ENCODE measurements at regions not wholly inside any gene's neighbourhood (a gene's known extent, or its start where the extent isn't known, plus 50 kb on each side); places are given as distances from the start of the nearest gene placed in this dataset.
"Not testable (repeated sequence)": the region's sequence is repeated elsewhere in the genome, so short reads cannot be mapped to it uniquely, and the experiment has no call there.

DNA sequence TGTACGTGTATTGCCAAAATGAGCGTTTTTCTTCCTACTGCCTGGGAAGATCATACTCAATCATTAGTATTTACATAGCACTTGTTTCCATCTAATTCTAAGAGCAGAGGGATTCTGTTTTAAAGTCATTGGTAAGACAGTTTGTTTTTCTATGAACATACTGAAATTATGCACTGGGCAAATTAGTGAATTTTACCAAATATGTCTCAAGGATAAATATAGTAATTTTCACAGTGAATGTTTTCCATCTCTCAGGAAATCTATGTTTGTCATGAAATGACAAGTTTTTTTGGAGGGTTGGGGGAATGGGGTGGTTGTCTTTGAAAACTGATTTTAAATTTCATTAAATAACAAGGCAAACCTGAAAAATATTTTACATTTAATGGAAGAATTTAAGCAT, 441.3 kb upstream of the ARRDC3 start:
- DNase-seq, result no peak
- no peaks in the 10 kb centered on the region for H3K9me3 ChIP-seq
- no peak overlapping the region for H3K4me3 ChIP-seq
- no peaks in the 10 kb centered on the region for H3K27me3 ChIP-seq
- no peaks in the 10 kb centered on the region for H3K36me3 ChIP-seq

DNA sequence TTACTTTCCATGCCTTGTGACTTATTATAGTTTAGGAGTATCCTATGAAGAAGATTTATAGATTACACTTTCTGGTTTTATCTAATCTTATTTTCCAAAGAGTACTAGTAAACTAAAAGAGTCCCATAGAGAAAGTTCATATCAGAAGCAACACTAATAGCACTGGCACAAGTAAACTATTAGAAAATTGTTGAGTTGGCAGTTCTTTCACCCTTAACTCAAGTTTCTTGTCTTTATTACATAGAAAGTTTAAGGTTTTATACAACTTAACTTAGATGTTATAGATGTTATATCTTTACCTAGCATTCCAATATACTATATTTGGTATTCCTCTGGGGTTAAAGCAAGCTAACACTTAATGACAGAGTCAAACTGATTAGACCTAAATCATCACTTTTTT, 437.8 kb upstream of the ARRDC3 start:
- Histone ChIP-seq H3K4me3 (no peak overlapping the region), H3K9me3 (no peaks in the 10 kb centered on the region), H3K27me3 (no peaks in the 10 kb centered on the region), H3K36me3 (no peaks in the 10 kb centered on the region)
- DNase-seq, result no peak

DNA sequence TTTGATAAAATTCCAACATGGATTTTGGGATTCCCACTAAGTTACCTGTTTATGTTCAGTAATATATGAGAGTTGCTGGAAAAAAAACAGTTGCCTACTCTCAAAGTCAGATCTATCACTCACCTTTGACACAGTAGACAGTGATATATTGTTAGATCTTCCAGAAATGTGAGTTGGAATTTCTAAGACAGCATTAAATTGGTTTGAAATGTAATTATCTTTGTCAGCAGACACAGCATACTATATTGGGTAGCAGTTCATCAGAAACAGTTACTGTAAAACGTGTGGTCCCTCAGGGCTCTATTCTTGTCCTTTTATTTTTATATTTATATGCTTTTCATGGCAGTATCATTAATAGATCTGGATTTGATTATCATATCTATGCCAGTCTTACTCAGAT, 433.6 kb upstream of the ARRDC3 start:
- no peak overlapping the region for H3K4me3 ChIP-seq
- H3K36me3 ChIP-seq, result no peaks in the 10 kb centered on the region
- H3K27me3 ChIP-seq, result no peaks in the 10 kb centered on the region
- no peak for DNase-seq
- H3K9me3 ChIP-seq, result no peaks in the 10 kb centered on the region

DNA sequence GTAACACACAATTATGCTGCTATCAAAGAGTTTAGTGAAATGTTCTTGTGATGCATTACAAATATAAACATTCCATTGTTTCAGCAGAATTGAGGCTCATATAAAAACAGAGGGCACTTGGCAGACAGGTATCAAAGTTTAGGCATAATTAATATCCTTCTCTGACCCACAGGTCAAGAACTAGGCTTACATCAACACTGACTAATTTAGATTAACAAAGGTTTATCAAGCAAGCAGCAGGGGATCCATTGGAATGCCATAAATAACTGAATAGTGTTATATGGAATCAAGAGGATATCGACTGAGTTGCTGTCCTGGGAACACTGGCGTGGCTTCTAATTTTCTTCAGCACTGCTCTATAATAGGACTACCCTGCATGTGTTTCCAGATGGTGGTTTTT, 414.5 kb upstream of the ARRDC3 start:
- Histone ChIP-seq H3K36me3 (no peaks in the 10 kb centered on the region), H3K4me3 (no peak overlapping the region), H3K27me3 (no peaks in the 10 kb centered on the region), H3K9me3 (peaks cover 10% of the 10 kb centered on the region)
- peak; percentile 17 for DNase-seq

DNA sequence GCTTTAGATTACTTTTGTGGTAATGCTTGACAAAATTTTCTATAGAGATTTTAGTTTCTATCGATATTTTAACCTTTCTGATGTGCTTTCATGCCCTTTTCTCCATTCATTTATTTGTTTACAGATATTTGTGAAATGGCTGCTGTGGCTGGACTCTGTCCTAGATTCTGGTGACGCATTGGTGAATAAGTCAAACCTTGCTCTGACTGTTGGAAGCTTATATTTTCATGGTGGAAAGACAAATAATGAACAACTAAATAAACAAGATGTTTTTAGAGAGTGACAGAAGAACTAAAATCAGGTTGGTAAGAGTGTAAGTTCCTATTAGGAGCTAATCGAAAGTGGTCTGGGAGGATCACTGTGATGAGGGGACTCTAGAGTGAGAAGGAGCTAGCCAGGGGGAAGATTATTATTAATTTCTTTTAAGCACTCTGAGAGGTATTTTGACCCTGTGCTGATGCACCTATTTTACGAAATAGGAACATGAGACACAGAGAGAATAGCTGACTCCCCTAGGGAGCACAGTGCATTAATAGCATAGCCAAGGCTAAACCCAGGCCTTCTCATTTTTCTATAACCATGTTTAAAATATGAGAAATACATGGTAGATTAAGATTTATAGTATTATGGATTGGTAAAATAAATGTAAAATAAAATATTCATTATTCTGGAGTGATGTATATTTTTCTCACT, 411.9 kb upstream of the ARRDC3 start:
- no peaks in the 10 kb centered on the region for H3K9me3 ChIP-seq
- H3K36me3 ChIP-seq, result no peaks in the 10 kb centered on the region
- H3K4me3 ChIP-seq, result no peak overlapping the region
- H3K27me3 ChIP-seq, result no peaks in the 10 kb centered on the region
- DNase-seq, result peak; percentile 81

DNA sequence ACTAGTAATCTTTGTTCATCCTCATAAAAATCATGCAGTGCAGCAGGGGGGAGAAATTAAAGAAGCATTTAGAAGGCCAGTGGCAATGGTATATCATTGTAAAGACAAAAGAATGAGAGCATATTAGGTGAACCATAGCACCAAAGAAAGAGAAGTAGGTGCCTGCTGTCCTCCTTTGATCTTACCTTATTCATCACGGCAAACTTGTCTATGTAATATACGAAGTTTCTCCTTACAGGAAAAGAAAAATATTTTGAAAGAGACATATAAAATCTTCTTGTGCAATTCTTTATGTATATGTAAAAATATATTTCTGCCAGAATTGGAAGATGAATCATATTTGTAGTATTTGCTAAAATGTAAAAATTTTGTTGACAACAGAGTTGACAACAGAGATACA, 411.3 kb upstream of the ARRDC3 start:
- DNase-seq, result no peak
- no peaks in the 10 kb centered on the region for H3K36me3 ChIP-seq
- H3K9me3 ChIP-seq, result no peaks in the 10 kb centered on the region
- H3K27me3 ChIP-seq, result no peaks in the 10 kb centered on the region
- H3K4me3 ChIP-seq, result no peak overlapping the region

DNA sequence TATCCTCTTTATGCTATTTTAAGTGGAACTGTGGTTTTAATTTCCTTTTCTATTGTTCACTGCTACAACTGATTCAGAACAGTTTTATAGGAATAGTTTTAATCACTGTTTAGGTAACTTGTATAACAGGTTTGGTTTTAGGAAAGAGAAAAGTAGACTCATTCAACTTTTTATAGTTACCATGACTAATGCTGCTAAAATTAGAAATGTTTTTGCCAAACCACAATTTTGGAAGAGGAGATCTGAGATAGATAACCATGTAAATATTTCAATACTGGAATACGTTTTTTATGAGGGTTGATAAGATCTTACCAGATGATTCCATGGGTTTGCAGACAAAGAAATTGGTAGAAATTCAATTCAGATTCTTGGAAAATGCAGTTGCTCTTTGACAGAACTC, 404.6 kb upstream of the ARRDC3 start:
- Histone ChIP-seq H3K4me3 (no peak overlapping the region), H3K27me3 (no peaks in the 10 kb centered on the region), H3K9me3 (peaks cover 2% of the 10 kb centered on the region; the same call in 1 of the 2 replicates), H3K36me3 (no peaks in the 10 kb centered on the region)
- DNase-seq, result no peak

DNA sequence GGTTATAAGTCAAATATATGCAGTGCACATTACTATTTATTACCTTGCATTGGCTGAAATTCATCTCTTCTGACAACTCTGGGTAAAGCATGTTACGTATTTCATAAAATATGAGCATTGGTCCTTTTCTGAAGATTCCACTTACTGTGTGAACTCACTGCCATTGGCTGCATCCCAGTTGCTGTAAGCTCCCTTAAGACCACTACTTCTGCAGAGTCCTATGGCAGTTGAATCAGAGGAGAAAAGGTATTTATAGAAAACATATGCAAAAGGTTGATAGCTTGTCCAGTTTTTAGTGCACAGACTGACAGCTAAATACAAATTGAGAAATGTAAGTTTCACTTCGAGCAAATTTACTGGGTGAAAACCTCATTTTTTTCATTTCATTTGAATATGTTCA, 394.6 kb upstream of the ARRDC3 start:
- DNase-seq, result no peak
- Histone ChIP-seq H3K9me3 (no peaks in the 10 kb centered on the region), H3K36me3 (no peaks in the 10 kb centered on the region), H3K27me3 (0 out of 2 replicates have a peak, but pooled peaks cover 3% of the 10 kb centered on the region), H3K4me3 (no peak overlapping the region)

DNA sequence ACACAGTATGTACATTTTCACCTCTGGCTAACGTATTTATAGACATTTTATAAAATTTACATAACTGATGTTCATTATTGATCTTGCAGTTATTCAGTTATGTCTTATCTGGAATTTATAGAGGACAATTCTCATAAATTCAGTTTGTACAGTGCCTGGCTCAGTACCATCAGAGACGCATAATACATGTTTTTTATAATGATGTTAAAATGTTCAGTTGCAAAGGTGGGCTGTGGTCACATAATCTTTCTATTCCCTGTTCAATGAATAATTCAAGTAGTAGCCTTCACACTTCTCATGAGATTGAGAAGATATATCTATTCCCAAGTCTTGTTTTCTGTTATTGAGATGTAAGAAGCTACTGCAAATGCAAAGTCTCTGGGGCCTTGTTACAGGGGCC, 393.1 kb upstream of the ARRDC3 start:
- DNase-seq, result no peak
- H3K36me3 ChIP-seq, result no peaks in the 10 kb centered on the region
- 0 out of 2 replicates have a peak, but pooled peaks cover 3% of the 10 kb centered on the region for H3K27me3 ChIP-seq
- no peak overlapping the region for H3K4me3 ChIP-seq
- no peaks in the 10 kb centered on the region for H3K9me3 ChIP-seq

DNA sequence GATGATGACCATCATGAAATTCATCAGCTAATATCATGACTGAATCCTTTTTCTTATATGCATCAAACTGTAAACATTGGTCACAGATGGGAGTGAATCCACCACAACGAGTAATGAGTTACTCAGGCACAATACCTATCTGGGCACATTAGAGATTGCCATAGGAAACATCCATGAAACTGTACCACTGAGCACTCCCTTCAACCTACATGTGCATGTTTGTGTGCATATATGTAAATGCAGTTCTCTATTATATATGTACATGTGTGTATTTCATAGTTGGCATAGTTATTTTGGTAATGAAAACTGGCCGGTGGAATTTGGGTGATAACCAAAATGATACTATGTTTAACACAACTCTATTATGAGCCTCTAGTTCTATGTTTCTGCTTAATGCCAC, 387.3 kb upstream of the ARRDC3 start:
- no peaks in the 10 kb centered on the region for H3K9me3 ChIP-seq
- H3K36me3 ChIP-seq, result no peaks in the 10 kb centered on the region
- no peak for DNase-seq
- no peaks in the 10 kb centered on the region for H3K27me3 ChIP-seq
- H3K4me3 ChIP-seq, result no peak overlapping the region

DNA sequence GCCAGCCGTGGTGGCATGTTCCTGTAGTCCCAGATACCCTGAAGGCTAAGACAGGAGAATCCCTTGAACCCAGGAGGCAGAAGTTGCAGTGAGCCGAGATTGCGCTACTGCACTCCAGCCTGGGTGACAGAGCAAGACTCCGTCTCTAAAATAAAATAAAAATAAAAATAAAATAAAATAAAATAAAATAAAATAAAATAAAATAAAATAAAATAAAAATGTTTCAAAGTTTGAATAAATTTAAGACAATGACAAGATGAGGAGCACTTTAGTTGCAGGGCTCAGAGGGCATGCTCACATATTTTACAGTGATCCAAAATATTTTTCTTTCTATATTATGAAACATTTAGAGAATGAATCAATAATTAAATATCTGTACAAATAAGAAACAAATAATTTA, 374.3 kb upstream of the ARRDC3 start:
- not testable (repeated sequence) for DNase-seq, H3K27me3 ChIP-seq, H3K36me3 ChIP-seq, H3K9me3 ChIP-seq, H3K4me3 ChIP-seq

DNA sequence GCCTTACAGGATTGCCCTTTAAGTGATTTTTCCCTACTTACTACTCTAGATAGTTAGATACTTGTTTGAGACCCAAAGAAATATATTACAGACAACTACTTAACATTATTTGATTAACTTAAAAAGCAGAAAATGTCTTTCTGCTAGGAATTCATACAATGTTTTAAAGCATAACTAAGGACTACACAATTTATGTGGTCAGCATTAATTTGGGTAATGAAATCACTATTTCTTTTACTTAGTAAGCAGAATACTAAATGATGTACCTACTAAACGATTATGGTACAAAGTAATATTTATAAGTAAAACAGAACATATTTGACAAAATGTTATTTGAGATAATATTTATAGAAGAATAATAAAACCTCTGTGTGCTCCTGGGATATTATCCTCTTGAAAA, 371.9 kb upstream of the ARRDC3 start:
- no peaks in the 10 kb centered on the region for H3K9me3 ChIP-seq
- H3K36me3 ChIP-seq, result no peaks in the 10 kb centered on the region
- H3K27me3 ChIP-seq, result no peaks in the 10 kb centered on the region; the same call in 1 of the 2 replicates
- H3K4me3 ChIP-seq, result no peak overlapping the region
- DNase-seq, result no peak

DNA sequence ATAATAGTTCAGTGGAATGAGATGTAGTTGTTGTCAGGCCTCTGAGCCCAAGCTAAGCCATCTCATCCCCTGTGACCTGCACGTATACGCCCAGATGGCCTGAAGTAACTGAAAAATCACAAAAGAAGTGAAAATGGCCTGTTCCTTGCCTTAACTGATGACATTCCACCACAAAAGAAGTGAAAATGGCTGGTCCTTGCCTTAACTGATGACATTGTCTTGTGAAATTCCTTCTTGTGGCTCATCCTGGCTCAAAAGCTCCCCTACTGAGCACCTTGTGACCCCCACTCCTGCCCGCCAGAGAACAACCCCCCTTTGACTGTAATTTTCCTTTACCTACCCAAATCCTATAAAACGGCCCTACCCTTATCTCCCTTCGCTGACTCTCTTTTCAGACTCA, 361.4 kb upstream of the ARRDC3 start:
- not testable (repeated sequence) for DNase-seq

DNA sequence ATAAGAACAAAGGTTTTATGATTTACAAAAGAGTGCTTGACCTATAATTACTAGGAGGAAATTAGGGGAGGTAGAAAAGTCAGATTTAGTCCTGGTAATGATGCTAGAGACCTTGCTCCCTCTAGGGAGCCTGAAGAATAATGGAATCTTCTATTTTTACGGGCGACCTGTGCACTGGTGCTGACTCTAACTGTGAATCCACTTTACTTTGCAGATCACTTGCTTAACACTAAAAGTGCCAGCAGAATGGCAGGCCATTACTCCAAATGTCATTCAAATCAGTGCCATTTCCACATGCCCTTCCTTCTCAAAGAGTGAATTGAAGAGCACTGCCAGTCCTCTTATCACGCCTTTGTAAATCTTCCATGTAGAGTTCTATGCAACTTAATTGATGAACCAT, 359.4 kb upstream of the ARRDC3 start:
- H3K4me3 ChIP-seq, result no peak overlapping the region
- no peak for DNase-seq
- no peaks in the 10 kb centered on the region for H3K9me3 ChIP-seq

More for the DNA sequence above, 361.4 kb upstream of the ARRDC3 start:
- H3K9me3 ChIP-seq, H3K27me3 ChIP-seq, H3K4me3 ChIP-seq, H3K36me3 ChIP-seq: not testable (repeated sequence)

DNA sequence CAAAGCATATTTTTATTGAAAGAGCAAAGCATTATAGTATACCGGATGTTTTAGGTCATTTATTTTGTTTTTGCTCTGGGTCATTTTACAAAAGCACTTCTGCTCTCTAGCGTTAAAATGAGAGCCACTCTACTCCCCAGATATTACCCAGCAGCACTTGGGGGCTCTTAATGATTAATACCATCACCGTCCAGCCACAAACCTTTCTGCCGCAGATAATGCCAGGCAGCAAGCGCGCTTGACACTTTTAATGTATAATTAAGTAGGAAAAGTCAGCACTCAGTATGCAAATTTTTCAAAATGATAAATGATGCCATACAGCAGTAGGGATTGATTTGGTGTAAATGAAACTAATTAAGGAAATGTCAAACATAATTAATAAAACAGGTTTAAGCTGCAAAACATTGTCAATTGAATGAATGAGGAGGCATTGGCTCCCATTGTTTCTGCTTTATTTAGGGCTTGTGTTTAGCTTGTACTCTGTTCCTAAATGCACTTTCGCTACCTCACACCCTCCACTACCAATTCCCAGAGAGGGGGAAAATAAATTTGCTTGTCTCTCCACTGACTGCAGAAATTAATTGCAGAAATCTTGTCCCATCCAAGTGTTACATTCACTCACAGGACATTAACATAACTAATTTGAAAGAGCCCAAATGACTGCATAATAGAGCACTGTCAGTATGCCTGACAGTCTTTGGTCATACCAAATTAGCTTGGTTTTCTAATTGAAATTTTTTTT, 358.8 kb upstream of the ARRDC3 start:
- Histone ChIP-seq H3K4me3 (no peak overlapping the region), H3K9me3 (no peaks in the 10 kb centered on the region), H3K27me3 (no peaks in the 10 kb centered on the region), H3K36me3 (no peaks in the 10 kb centered on the region)
- DNase-seq, result no peak

More for the DNA sequence above, 359.4 kb upstream of the ARRDC3 start:
- H3K36me3 ChIP-seq, result no peaks in the 10 kb centered on the region
- 0 out of 2 replicates have a peak, but pooled peaks cover 2% of the 10 kb centered on the region for H3K27me3 ChIP-seq

DNA sequence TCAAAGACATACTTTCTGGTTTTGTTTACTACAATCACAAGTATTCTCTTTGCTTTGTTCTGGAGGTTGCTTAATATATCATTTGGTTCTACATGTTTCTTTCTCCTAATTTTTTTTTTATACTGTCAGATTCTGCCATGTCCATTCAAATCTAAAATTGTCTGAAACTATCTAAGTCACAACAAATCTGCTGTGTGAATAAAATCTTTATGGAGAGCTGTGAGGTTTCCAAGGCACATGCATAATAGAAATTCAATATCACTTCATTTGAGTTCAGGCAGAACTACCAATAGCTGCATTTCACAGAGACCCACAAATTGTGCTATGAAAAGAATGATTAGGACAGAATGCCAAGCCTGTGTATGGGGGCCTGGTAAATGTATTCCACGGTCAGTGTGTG, 346.9 kb upstream of the ARRDC3 start:
- Histone ChIP-seq H3K9me3 (no peaks in the 10 kb centered on the region), H3K27me3 (no peaks in the 10 kb centered on the region), H3K36me3 (no peaks in the 10 kb centered on the region)

DNA sequence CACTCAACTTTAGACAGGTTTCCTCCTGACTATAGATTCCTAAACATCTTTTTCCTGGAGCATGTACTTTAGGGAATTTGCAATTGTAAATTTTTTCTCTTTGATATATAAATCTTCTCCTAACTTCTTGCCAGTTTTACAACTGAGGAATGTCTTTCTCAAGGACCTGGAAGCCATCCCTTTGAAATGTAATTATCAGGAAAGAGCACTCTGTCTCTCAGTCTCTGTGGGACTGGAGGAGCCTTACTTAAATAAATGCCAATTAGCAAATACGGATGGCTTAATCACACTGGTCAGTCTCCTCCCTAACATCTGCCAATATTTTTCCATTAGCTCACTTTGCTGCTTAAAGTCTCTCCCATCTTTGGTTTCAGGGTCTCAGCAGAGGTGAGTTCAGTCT, 344.3 kb upstream of the ARRDC3 start:
- Histone ChIP-seq H3K36me3 (no peaks in the 10 kb centered on the region), H3K4me3 (no peak overlapping the region), H3K9me3 (no peaks in the 10 kb centered on the region), H3K27me3 (no peaks in the 10 kb centered on the region)
- no peak for DNase-seq

More for the DNA sequence above, 346.9 kb upstream of the ARRDC3 start:
- no peak overlapping the region for H3K4me3 ChIP-seq
- DNase-seq, result no peak
